CD14-positive monocyte (primary cell): ENCODE measurements at regions not wholly inside any gene's neighbourhood (a gene's known extent, or its start where the extent isn't known, plus 50 kb on each side); places are given as distances from the start of the nearest gene placed in this dataset.

Experiments
- DNase-seq, 3 donors: peaks; one replicate each; pipeline ENCODE4 v3.0.0-alpha.2; 2011 to 2022
- H2AFZ ChIP-seq: 2 replicates; pipeline ENCODE4 v1.6.0; 2012; ENCODE audit warnings: mild to moderate bottlenecking, low read depth, low read length, inconsistent platforms; ENCODE audit not compliant: insufficient read depth, poor library complexity, severe bottlenecking
- H3K27ac ChIP-seq, 2 donors: 1 replicate in 1 of 2; 2 replicates in 1 of 2; pipeline ENCODE4 v1.5.1; 2012 to 2013; ENCODE audit warnings: low read length in 2 of 2, control low read depth in 1 of 2, inconsistent platforms in 1 of 2, low read depth in 1 of 2, mild to moderate bottlenecking in 1 of 2
- H3K27me3 ChIP-seq, 2 donors: one replicate each; pipeline versions ENCODE4 v1.6.0 to v1.6.1; 2011 to 2013; ENCODE audit warnings: low read length in 2 of 2; ENCODE audit not compliant: control insufficient read depth in 2 of 2, insufficient read depth in 2 of 2
- H3K36me3 ChIP-seq, 2 donors: replicated peaks in 1 of 2; 1 replicate in 1 of 2; 2 replicates in 1 of 2; pipeline versions ENCODE4 v1.5.1 to v1.6.1; 2012 to 2013; ENCODE audit warnings: low read length in 2 of 2, control low read depth in 1 of 2, inconsistent platforms in 1 of 2, mild to moderate bottlenecking in 1 of 2; ENCODE audit not compliant: insufficient read depth in 2 of 2, control insufficient read depth in 1 of 2
- H3K4me1 ChIP-seq, 2 donors: 1 replicate in 1 of 2; 2 replicates in 1 of 2; pipeline versions ENCODE4 v1.5.1 to v1.6.1; 2012 to 2013; ENCODE audit warnings: low read length in 2 of 2, control low read depth in 1 of 2, inconsistent platforms in 1 of 2, mild to moderate bottlenecking in 1 of 2, moderate library complexity in 1 of 2; ENCODE audit not compliant: insufficient read depth in 2 of 2, control insufficient read depth in 1 of 2
- H3K4me2 ChIP-seq: replicated peaks from 2 replicates; pipeline ENCODE3; 2012; ENCODE audit warnings: low read length, moderate library complexity, mild to moderate bottlenecking; ENCODE audit not compliant: poor library complexity, severe bottlenecking; ENCODE audit errors: extremely low read depth
- H3K4me3 ChIP-seq, 3 experiments: fragments of 200-600 bp in 1 of 3; sonication (generic) in 1 of 3; replicated peaks in 1 of 3; 1 replicate in 2 of 3; 2 replicates in 1 of 3; pipeline ENCODE4 v1.5.1; 2011 to 2013; ENCODE audit warnings: low read length in 3 of 3, mild to moderate bottlenecking in 3 of 3, control low read depth in 2 of 3, low read depth in 2 of 3, inconsistent platforms in 1 of 3, moderate library complexity in 1 of 3
- H3K79me2 ChIP-seq: 2 replicates; pipeline ENCODE4 v1.6.0; 2012; ENCODE audit warnings: mild to moderate bottlenecking, control low read depth, inconsistent platforms, low read length, moderate library complexity; ENCODE audit not compliant: insufficient read depth
- H3K9ac ChIP-seq: 2 replicates; pipeline ENCODE4 v1.6.0; 2017; ENCODE audit warnings: low read length, mild to moderate bottlenecking; ENCODE audit not compliant: insufficient read depth, poor library complexity, severe bottlenecking
- H3K9me3 ChIP-seq, 2 donors: replicated peaks in 1 of 2; 1 replicate in 1 of 2; 2 replicates in 1 of 2; pipeline versions ENCODE4 v1.5.1 to v1.6.1; 2012 to 2013; ENCODE audit warnings: low read length in 2 of 2, control low read depth in 1 of 2; ENCODE audit not compliant: control insufficient read depth in 1 of 2, insufficient read depth in 1 of 2
- H4K20me1 ChIP-seq: 2 replicates; pipeline ENCODE4 v1.6.0; 2012; ENCODE audit warnings: mild to moderate bottlenecking, low read length, control low read depth, moderate library complexity; ENCODE audit not compliant: insufficient read depth
- H3K27ac Mint-ChIP-seq, 7 donors: one replicate each; pipeline ENCODE4 v1.8.0; 2020; ENCODE audit warnings: mild to moderate bottlenecking in 7 of 7, mixed read lengths in 7 of 7, moderate library complexity in 6 of 7, inconsistent platforms in 2 of 7
- H3K27me3 Mint-ChIP-seq, 3 donors: one replicate each; pipeline ENCODE4 v1.8.0; 2021 to 2022; ENCODE audit warnings: low read depth in 3 of 3, mild to moderate bottlenecking in 3 of 3, mixed read lengths in 3 of 3, moderate library complexity in 3 of 3, inconsistent platforms in 1 of 3
- H3K36me3 Mint-ChIP-seq, 2 donors: one replicate each; pipeline ENCODE4 v1.8.0; 2020; ENCODE audit warnings: mixed read lengths in 2 of 2, inconsistent platforms in 1 of 2, mild to moderate bottlenecking in 1 of 2
- H3K4me1 Mint-ChIP-seq: one replicate; pipeline ENCODE4 v1.8.0; 2020; ENCODE audit warnings: mild to moderate bottlenecking, mixed read lengths
- H3K4me3 Mint-ChIP-seq, 2 donors: one replicate each; pipeline ENCODE4 v1.8.0; 2020; ENCODE audit warnings: mild to moderate bottlenecking in 2 of 2, mixed read lengths in 2 of 2, moderate library complexity in 1 of 2
- H3K9me3 Mint-ChIP-seq, 7 donors: one replicate each; pipeline ENCODE4 v1.8.0; 2020 to 2022; ENCODE audit warnings: mixed read lengths in 7 of 7, mild to moderate bottlenecking in 6 of 7, moderate library complexity in 6 of 7, inconsistent platforms in 2 of 7
- WGBS: methylation state at CpG from one replicate; pipeline ENCODE4 v1.1.5; 2013; ENCODE audit warnings: missing lambda C conversion rate; ENCODE audit not compliant: insufficient coverage; 5-methylcytosine and 5-hydroxymethylcytosine counted together
- intact Hi-C, 2 donors: fragments of 100-400 bp; cut with micrococcal nuclease; formaldehyde crosslinking; loops; one replicate each; pipeline versions ENCODE4 v1.15.0 to v1.15.1; 2023
- TF ChIP-seq, protein P1 (sequence below): fragments of 200-600 bp; IDR thresholded peaks from one replicate; pipeline ENCODE4 v1.8.0; 2022; ENCODE audit warnings: antibody characterized with exemption, mild to moderate bottlenecking

GRCh38 chr5:74538206-74538661 lies 102.3 kb downstream of the ENC1 start:
- Mint-ChIP-seq H3K27ac (peak overlapping the region; percentile 78 to 95 (median 93)), H3K4me1 (peaks cover 20% of the 10 kb centered on the region), H3K4me3 (peak overlapping the region; percentile 75 to 91), H3K36me3 (no peaks in the 10 kb centered on the region), H3K27me3 (peaks cover 0 to 2% (median 2%) of the 10 kb centered on the region in 3 donors), H3K9me3 (peaks cover 7 to 12% (median 11%) of the 10 kb centered on the region in 7 donors)
- WGBS: 0% methylated on average over 2 of the region's 3 CpGs
- no peaks in the 10 kb centered on the region for H3K27me3 ChIP-seq
- no peaks in the 10 kb centered on the region for H4K20me1 ChIP-seq
- peak overlapping the region; percentile 37 for H3K9ac ChIP-seq
- peak overlapping the region; percentile 71 for H2AFZ ChIP-seq
- H3K4me2 ChIP-seq: peak overlapping the region; percentile 74
- H3K27ac ChIP-seq: peak overlapping the region; percentile 60 to 81
- peaks cover 4 to 5% of the 10 kb centered on the region in 2 donors for H3K9me3 ChIP-seq
- H3K79me2 ChIP-seq: no peaks in the 10 kb centered on the region
- peaks cover 22 to 23% of the 10 kb centered on the region in 2 donors for H3K4me1 ChIP-seq
- TF ChIP-seq, protein P1, sequence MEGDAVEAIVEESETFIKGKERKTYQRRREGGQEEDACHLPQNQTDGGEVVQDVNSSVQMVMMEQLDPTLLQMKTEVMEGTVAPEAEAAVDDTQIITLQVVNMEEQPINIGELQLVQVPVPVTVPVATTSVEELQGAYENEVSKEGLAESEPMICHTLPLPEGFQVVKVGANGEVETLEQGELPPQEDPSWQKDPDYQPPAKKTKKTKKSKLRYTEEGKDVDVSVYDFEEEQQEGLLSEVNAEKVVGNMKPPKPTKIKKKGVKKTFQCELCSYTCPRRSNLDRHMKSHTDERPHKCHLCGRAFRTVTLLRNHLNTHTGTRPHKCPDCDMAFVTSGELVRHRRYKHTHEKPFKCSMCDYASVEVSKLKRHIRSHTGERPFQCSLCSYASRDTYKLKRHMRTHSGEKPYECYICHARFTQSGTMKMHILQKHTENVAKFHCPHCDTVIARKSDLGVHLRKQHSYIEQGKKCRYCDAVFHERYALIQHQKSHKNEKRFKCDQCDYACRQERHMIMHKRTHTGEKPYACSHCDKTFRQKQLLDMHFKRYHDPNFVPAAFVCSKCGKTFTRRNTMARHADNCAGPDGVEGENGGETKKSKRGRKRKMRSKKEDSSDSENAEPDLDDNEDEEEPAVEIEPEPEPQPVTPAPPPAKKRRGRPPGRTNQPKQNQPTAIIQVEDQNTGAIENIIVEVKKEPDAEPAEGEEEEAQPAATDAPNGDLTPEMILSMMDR: no peak
- no peaks in the 10 kb centered on the region for H3K36me3 ChIP-seq
- peak overlapping the region in 2 of 3 experiments; percentile 17 to 67 for H3K4me3 ChIP-seq
- peak; percentile 78 to 92 (median 85) for DNase-seq
- intact Hi-C loops: no loop called here

DNA sequence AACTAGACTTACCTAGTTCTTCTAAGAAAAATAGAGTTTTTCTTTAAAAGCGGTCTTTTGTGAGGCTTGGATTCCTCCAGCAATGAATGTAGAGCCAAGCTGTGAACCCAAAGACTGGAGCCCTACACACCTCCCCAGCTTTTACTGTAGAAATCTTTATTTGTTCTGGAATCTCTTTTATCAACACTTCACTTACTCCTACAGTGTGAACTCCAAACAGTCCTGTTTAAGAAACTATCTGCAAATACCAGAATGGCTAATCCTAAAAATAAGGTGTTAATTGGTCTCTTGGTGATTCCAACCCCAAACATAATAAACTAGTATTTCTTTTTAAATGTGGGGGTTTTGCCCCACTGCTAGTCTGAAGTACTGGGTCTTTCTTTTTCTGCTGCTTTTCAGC lies 103.9 kb downstream of the ENC1 start:
- Mint-ChIP-seq H3K36me3 (no peaks in the 10 kb centered on the region), H3K27ac (no peak overlapping the region), H3K27me3 (no peaks in the 10 kb centered on the region), H3K9me3 (peaks cover 7 to 13% (median 11%) of the 10 kb centered on the region in 7 donors), H3K4me3 (no peak overlapping the region), H3K4me1 (peaks cover 18% of the 10 kb centered on the region)
- WGBS: no CpG with 5 or more reads among the region's 1 CpG
- TF ChIP-seq, protein P1: no peak
- no peak overlapping the region for H2AFZ ChIP-seq
- H3K4me1 ChIP-seq: peaks cover 22 to 23% of the 10 kb centered on the region in 2 donors
- intact Hi-C loops: no loop called here
- H3K9me3 ChIP-seq: peaks cover 4 to 5% of the 10 kb centered on the region in 2 donors
- no peaks in the 10 kb centered on the region for H3K36me3 ChIP-seq
- no peak overlapping the region for H3K27ac ChIP-seq
- no peak overlapping the region for H3K4me2 ChIP-seq
- no peaks in the 10 kb centered on the region for H3K27me3 ChIP-seq
- H3K4me3 ChIP-seq: no peak overlapping the region
- no peak overlapping the region for H3K9ac ChIP-seq
- no peaks in the 10 kb centered on the region for H4K20me1 ChIP-seq
- H3K79me2 ChIP-seq: no peaks in the 10 kb centered on the region
- DNase-seq: no peak
